DMS53 (cell line): ENCODE measurements at regions not wholly inside any gene's neighbourhood (a gene's known extent, or its start where the extent isn't known, plus 50 kb on each side); places are given as distances from the start of the nearest gene placed in this dataset.
"Not testable (repeated sequence)": the region's sequence is repeated elsewhere in the genome, so short reads cannot be mapped to it uniquely, and the experiment has no call there.

Source experiments
- DNase-seq: peaks from one replicate; lab custom pipeline; 2025; lab: John Stamatoyannopoulos, UW

DNA sequence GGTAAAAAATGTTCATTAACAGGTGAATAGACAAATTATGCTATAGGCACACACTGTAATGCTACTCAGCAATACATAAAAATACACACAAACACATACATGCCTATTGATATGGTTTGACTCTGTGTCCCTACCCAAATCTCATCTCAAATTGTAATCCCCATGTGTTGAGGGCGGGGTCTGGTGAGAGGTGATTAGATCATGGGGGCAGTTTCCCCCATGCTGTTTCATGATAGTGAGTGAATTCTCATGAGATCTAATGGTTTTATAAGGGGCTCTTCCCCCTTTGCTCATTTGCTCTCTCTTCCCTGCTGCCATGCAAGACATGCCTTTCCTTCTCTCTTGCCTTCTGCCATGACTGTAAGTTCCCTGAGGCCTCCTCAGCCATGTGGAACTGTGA, 403.1 kb upstream of the RORB start:
- DNase-seq = not testable (repeated sequence)

GRCh38 chr9:74094766-74095165, 402.4 kb upstream of the RORB start:
- DNase-seq = no peak

DNA sequence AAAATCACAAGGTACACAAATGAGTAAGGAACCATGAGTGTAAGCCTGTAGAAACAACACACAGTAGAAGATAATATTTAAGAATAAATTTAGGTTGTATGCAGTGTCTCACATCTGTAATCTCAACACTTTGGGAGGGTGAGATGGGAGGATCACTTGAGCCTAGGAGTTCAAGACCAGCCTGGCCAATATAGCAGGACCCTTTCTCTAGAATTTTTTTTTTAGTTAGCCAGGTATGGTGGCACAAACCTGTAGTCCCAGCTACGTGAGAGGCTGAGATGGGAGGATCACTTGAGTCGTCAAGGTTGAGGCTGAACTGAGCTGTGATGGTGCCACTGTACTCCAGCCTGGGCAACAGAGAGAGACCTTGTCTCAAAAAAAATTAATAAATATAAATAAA, 401.2 kb upstream of the RORB start:
- DNase-seq = no peak

GRCh38 chr9:74096420-74096819, 400.7 kb upstream of the RORB start:
- no peak for DNase-seq

GRCh38 chr9:74100042-74100441, 397.1 kb upstream of the RORB start:
- DNase-seq = no peak

- DNase-seq = not testable (repeated sequence)
These were observed 395.0 kb upstream of the RORB start for GRCh38 chr9:74102148-74102547.

GRCh38 chr9:74102702-74103101, 394.4 kb upstream of the RORB start:
- no peak for DNase-seq

DNA sequence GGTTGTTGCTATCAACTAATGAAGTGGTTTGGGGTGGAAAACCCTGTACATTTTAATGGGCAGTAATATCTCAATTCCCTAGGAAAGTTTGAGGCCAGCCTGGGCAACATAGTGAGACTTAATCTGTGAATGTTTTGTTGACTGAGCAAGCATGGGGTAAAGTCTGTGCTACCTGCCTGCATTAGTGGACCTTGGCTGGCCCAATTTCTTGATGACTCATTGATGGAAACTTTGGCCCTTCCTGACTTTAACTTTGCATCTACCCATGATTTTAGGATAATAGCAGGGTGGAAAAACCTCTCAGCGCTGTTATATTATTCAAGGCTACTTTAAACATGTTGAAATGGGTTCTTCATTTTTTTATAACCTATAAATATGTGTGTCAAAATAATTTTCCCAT, 389.4 kb upstream of the RORB start:
- DNase-seq = no peak

GRCh38 chr9:74115976-74116375, 381.2 kb upstream of the RORB start:
- DNase-seq = no peak

GRCh38 chr9:74117151-74117550, 380.0 kb upstream of the RORB start:
- DNase-seq = no peak

DNA sequence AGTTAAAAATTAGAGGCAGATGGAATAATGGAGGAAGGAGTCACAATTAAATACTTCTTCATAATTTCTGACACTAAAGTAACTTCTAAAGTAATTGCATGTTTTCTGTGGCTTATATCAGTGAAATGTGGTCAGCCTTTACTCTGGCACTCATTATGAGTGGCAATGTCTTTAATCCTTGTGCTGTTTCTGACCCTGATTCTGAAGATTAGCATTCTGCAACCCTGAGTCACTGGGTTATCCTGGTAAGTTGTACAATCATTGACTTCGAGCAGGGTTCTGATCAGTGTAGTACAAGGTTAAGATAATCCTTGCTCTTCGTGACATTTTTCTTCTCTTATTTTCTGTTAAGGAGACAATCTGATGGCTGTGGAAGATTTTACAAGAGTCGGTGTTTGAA, 379.4 kb upstream of the RORB start:
- DNase-seq = no peak

DNA sequence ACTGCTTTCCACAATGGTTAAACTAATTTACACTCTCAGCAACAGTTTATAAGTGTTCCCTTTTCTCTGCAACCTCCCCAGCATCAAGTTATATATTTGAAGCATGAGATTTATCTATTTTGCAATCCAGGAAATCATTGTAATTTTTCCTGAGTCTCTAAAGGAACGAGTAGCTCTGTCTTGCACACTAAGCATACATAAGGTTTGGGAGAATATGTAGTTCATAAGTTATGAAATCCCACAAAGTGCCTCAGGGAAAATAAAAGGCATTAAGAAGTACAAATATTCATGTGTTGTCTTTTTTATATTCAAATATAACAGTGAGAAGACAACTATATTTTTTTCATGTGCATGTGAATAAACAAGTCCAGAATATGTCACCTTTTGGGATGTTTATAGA, 377.1 kb upstream of the RORB start:
- no peak for DNase-seq

DNA sequence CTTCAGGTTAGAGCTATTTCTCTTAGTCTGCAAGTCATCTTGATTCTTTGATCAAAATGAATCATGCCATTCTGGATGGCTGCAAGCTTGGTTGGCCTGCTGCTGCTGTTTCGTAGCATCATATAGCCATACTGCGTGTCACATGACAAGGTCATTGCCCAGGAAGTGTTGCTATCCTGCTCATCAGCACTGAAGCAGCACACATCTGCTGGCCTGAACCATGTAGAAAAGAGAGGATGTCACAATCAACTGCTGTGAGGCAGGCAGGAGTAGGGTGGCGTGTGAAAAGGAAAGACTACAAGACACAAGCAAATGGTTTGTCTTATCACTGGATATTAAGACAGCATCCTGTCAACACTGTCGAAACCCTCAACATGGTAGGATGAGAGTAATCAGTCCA, 376.7 kb upstream of the RORB start:
- DNase-seq = no peak

- no peak for DNase-seq
These were observed 374.9 kb upstream of the RORB start for GRCh38 chr9:74122216-74122615.

DNA sequence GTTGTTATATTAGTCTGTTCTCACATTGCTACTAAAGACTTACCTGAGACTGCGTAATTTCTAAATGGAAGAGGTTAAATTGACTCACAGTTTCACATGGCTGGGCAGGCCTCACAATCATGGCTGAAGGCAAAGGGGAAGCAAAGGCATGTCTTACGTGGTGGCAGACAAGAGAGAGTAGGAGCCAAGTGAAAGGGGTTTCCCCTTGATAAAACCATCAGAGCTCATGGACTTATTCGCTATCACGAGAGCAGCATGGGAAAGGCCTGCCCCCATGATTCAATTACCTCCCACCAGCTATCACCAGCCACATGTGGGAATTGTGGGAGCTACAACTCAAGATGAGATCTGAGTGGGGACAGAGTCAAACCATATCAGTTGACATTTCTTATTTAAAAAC, 374.5 kb upstream of the RORB start:
- DNase-seq = no peak

DNA sequence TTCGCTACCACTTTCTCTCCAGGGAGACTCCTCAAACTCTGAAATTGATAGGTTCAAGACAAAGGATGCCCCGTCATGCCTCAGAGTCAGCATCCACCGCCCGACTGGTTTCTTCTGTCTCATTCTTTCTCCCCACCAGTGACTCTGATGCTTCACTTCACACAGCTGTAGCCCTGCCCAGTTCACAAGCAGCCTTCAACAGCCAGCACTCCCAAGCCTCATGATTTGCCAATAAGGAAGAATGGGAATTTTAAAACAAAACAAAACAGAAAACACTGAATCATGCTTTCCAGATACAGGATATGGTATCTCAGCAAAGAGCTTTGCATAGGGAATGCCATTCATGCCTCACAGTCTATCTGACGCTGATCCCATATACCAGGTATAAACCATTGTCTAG, 371.2 kb upstream of the RORB start:
- DNase-seq = no peak

GRCh38 chr9:74132986-74133385, 364.1 kb upstream of the RORB start:
- peak; percentile 59 for DNase-seq

GRCh38 chr9:74133921-74134320, 363.2 kb upstream of the RORB start:
- no peak for DNase-seq

DNA sequence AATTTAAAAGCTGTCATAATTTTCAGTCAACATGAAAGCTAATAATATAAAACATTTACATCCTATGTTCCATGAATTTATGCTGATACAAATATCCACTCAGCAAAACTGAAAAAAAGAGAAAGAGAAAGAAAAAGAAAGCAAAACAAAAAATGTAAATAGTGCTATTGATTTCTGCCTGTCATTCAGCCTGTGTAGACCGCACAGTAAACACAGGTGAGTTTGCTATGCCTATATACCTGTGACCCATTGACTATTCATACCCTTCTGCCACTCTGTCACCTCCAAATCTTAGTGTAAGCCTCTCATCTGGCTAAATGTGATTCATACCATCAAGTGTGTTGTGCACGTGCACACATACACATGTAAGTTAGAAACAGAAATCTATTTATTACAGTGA, 359.0 kb upstream of the RORB start:
- peak; percentile 81 for DNase-seq

- no peak for DNase-seq
These were observed 357.0 kb upstream of the RORB start for GRCh38 chr9:74140141-74140540.

GRCh38 chr9:74147906-74148305, 349.2 kb upstream of the RORB start:
- DNase-seq = no peak

- DNase-seq = no peak
These were observed 324.3 kb upstream of the RORB start for GRCh38 chr9:74172874-74173273.

- no peak for DNase-seq
These were observed 323.9 kb upstream of the RORB start for GRCh38 chr9:74173284-74173683.

DNA sequence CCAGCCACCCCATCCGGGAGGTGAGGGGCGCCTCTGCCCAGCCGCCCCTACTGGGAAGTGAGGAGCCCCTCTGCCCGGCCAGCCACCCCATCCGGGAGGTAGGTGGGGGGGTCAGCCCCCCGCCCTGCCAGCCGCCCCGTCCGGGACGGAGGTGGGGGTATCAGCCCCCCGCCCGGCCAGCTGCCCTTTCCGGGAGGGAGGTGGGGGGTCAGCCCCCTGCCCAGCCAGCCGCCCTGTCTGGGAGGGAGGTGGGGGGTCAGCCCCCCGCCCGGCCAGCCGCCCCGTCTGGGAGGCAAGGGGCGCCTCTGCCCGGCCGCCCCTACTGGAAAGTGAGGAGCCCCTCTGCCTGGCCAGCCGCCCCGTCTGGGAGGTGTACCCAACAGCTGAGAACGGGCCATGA, 299.4 kb upstream of the RORB start:
- not testable (repeated sequence) for DNase-seq

DNA sequence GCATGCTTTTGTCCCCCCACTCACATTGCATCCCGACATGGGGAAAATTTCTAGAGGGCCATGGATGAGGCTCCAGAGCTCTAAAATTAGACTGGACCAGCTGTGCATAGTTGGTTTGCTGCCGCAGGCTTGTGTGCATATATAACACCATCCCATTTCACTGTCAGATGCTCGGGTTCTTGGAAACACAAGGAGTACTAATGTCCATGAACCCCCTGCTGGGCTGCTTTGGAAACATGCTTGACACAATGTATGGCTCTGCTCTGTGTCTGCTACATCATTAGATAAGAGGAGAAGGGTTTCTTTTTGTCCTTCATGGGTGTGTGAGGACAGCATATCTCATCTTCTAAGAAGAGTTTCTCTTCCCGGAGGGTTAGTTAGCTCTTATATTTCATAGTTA, 292.1 kb upstream of the RORB start:
- DNase-seq = peak; percentile 2
